Upper lobe of left lung (tissue), 6 donors: ENCODE measurements at regions not wholly inside any gene's neighbourhood (a gene's known extent, or its start where the extent isn't known, plus 50 kb on each side); places are given as distances from the start of the nearest gene placed in this dataset.

Experiments used
- ATAC-seq, 2 donors: fragments of 200-7000 bp; cut with Tn5 transposase; one replicate each; pipeline ENCODE4 v1.9.1; 2022; ENCODE audit warnings: mild to moderate bottlenecking in 2 of 2, moderate library complexity in 2 of 2; ENCODE audit not compliant: low FRiP score in 2 of 2
- DNase-seq, 2 donors: peaks; one replicate each; pipeline ENCODE4 v3.0.0-alpha.2; 2019 to 2020
- H3K27ac ChIP-seq, 4 donors: fragments of 200-600 bp; sonication (generic); one replicate each; pipeline ENCODE4 v1.5.1; 2016 to 2019
- H3K27me3 ChIP-seq, 4 donors: fragments of 200-600 bp; sonication (generic); one replicate each; pipeline ENCODE4 v1.5.1; 2017 to 2019
- H3K36me3 ChIP-seq, 4 donors: fragments of 200-600 bp; sonication (generic); one replicate each; pipeline ENCODE4 v1.5.1; 2016 to 2019
- H3K4me1 ChIP-seq, 4 donors: fragments of 200-600 bp; sonication (generic); one replicate each; pipeline ENCODE4 v1.5.1; 2018 to 2019
- H3K4me3 ChIP-seq, 4 donors: fragments of 200-600 bp; sonication (generic); one replicate each; pipeline ENCODE4 v1.5.1; 2017 to 2019; ENCODE audit warnings: mild to moderate bottlenecking in 2 of 4, moderate library complexity in 1 of 4
- H3K9me3 ChIP-seq, 4 donors: fragments of 200-600 bp; sonication (generic); one replicate each; pipeline ENCODE4 v1.5.1; 2018 to 2019
- CTCF ChIP-seq, 6 experiments: fragments of 450-650 bp in 4 of 6; fragments of 200-600 bp in 2 of 6; sonication (generic) in 2 of 6; IDR thresholded peaks; one replicate each; pipeline ENCODE4 v1.5.1; 2016 to 2019; ENCODE audit warnings: antibody characterized with exemption in 6 of 6
- EP300 ChIP-seq, 4 donors: sonication (generic); formaldehyde crosslinking; IDR thresholded peaks; one replicate each; pipeline ENCODE4 v1.5.1; 2017; ENCODE audit warnings: antibody characterized with exemption in 4 of 4, control low read depth in 2 of 4
- POLR2A ChIP-seq, 4 donors: fragments of 450-650 bp; IDR thresholded peaks; one replicate each; pipeline ENCODE4 v1.5.1; 2016 to 2017; ENCODE audit warnings: antibody characterized with exemption in 4 of 4, mild to moderate bottlenecking in 2 of 4
- POLR2AphosphoS5 ChIP-seq, 2 donors: sonication (generic); formaldehyde crosslinking; IDR thresholded peaks; one replicate each; pipeline ENCODE4 v1.5.1; 2017; ENCODE audit warnings: antibody characterized with exemption in 2 of 2
- WGBS, 2 donors: methylation state at CpG; one replicate each; pipeline ENCODE4 v1.1.5; 2017 to 2018; 5-methylcytosine and 5-hydroxymethylcytosine counted together
- donor health status: DM: no; HTN: no; CAD: no; lungs with moderate emphysema.
- donor health status: DM: no; HTN: yes; CAD: no; lungs with severe emphysema.

GRCh38 chr20:60088236-60088635 is 130.0 kb downstream of the CDH26 start:
- Histone ChIP-seq H3K27me3 (no peaks in the 10 kb centered on the region), H3K9me3 (peaks cover 0 to 8% (median 2%) of the 10 kb centered on the region in 4 donors), H3K27ac (no peak overlapping the region), H3K4me1 (no peaks in the 10 kb centered on the region), H3K36me3 (no peaks in the 10 kb centered on the region), H3K4me3 (no peak overlapping the region)
- 82 to 90% methylated on average over 9 to 10 of the region's 10 CpGs for WGBS, 2 donors
- ATAC-seq = no peak
- TF ChIP-seq EP300 (IDR thresholded peaks at IDR 0.05) (no peak), POLR2A (IDR thresholded peaks at IDR 0.05) (no peak), CTCF (IDR thresholded peaks at IDR 0.05) (no peak), POLR2AphosphoS5 (IDR thresholded peaks at IDR 0.05) (no peak)
- no peak for DNase-seq

GRCh38 chr20:60090631-60091030 is 132.4 kb downstream of the CDH26 start:
- Histone ChIP-seq H3K36me3 (no peaks in the 10 kb centered on the region), H3K27ac (no peak overlapping the region), H3K4me3 (no peak overlapping the region), H3K9me3 (peaks cover 0 to 8% (median 2%) of the 10 kb centered on the region in 4 donors), H3K4me1 (no peaks in the 10 kb centered on the region), H3K27me3 (no peaks in the 10 kb centered on the region)
- ATAC-seq (no peak), DNase-seq (no peak)
- TF ChIP-seq CTCF (IDR thresholded peaks at IDR 0.05) = no peak
- no peak for TF ChIP-seq POLR2A (IDR thresholded peaks at IDR 0.05)
- no peak for TF ChIP-seq EP300 (IDR thresholded peaks at IDR 0.05)
- TF ChIP-seq POLR2AphosphoS5 (IDR thresholded peaks at IDR 0.05) = no peak
- WGBS, 2 donors = 47 to 77% methylated on average over 4 of the region's 4 CpGs

GRCh38 chr20:60091305-60091704 is 133.1 kb downstream of the CDH26 start:
- Histone ChIP-seq H3K9me3 (peaks cover 0 to 8% (median 2%) of the 10 kb centered on the region in 4 donors), H3K4me1 (no peaks in the 10 kb centered on the region), H3K27ac (no peak overlapping the region), H3K36me3 (no peaks in the 10 kb centered on the region), H3K4me3 (no peak overlapping the region), H3K27me3 (no peaks in the 10 kb centered on the region)
- TF ChIP-seq POLR2A (IDR thresholded peaks at IDR 0.05) (no peak), POLR2AphosphoS5 (IDR thresholded peaks at IDR 0.05) (no peak), CTCF (IDR thresholded peaks at IDR 0.05) (no peak), EP300 (IDR thresholded peaks at IDR 0.05) (no peak)
- 85 to 88% methylated on average over 5 of the region's 5 CpGs for WGBS, 2 donors
- no peak for DNase-seq
- no peak for ATAC-seq

GRCh38 chr20:60091861-60092260 is 133.6 kb downstream of the CDH26 start:
- no peaks in the 10 kb centered on the region for H3K4me1 ChIP-seq
- H3K36me3 ChIP-seq = no peaks in the 10 kb centered on the region
- H3K27ac ChIP-seq = no peak overlapping the region
- ATAC-seq (no peak), DNase-seq (no peak)
- no peak for TF ChIP-seq POLR2A (IDR thresholded peaks at IDR 0.05)
- TF ChIP-seq CTCF (IDR thresholded peaks at IDR 0.05) = no peak
- no peak for TF ChIP-seq POLR2AphosphoS5 (IDR thresholded peaks at IDR 0.05)
- TF ChIP-seq EP300 (IDR thresholded peaks at IDR 0.05) = no peak
- H3K9me3 ChIP-seq = peaks cover 0 to 8% (median 2%) of the 10 kb centered on the region in 4 donors
- 95 to 100% methylated on average over 1 of the region's 1 CpG for WGBS, 2 donors
- no peak overlapping the region for H3K4me3 ChIP-seq
- no peaks in the 10 kb centered on the region for H3K27me3 ChIP-seq

- no peak for ATAC-seq
- peaks cover 0 to 8% (median 2%) of the 10 kb centered on the region in 4 donors for H3K9me3 ChIP-seq
- no peak for TF ChIP-seq EP300 (IDR thresholded peaks at IDR 0.05)
- no peak for TF ChIP-seq CTCF (IDR thresholded peaks at IDR 0.05)
- TF ChIP-seq POLR2AphosphoS5 (IDR thresholded peaks at IDR 0.05) = no peak
- no peak for TF ChIP-seq POLR2A (IDR thresholded peaks at IDR 0.05)
Observed at GRCh38 chr20:60092729-60093128, 134.5 kb downstream of the CDH26 start.

More at GRCh38 chr20:60092729-60093128, 134.5 kb downstream of the CDH26 start:
- H3K27me3 ChIP-seq = no peaks in the 10 kb centered on the region
- no peak overlapping the region for H3K4me3 ChIP-seq
- H3K4me1 ChIP-seq = no peaks in the 10 kb centered on the region
- H3K27ac ChIP-seq = no peak overlapping the region
- no peak for DNase-seq
- no peaks in the 10 kb centered on the region for H3K36me3 ChIP-seq
